RWPE2 (cell line): ENCODE measurements at regions not wholly inside any gene's neighbourhood (a gene's known extent, or its start where the extent isn't known, plus 50 kb on each side); places are given as distances from the start of the nearest gene placed in this dataset.
"Not testable (repeated sequence)": the region's sequence is repeated elsewhere in the genome, so short reads cannot be mapped to it uniquely, and the experiment has no call there.

Experiments used
- ATAC-seq: fragments of 200-7000 bp; cut with Tn5 transposase; 3 replicates; pipeline ENCODE4 v1.9.1; 2021; ENCODE audit warnings: low read depth
- DNase-seq: peaks from one replicate; pipeline ENCODE4 v3.0.0-alpha.2; 2020; ENCODE audit warnings: low spot score
- H3K27ac ChIP-seq: fragments of 450-650 bp; 2 replicates; pipeline ENCODE4 v1.5.1; 2017; ENCODE audit warnings: mild to moderate bottlenecking; ENCODE audit not compliant: poor library complexity, severe bottlenecking
- H3K27me3 ChIP-seq: fragments of 250-450 bp; sonication (Bioruptor Pico); 2 replicates; pipeline ENCODE4 v1.5.1; 2021; ENCODE audit warnings: mild to moderate bottlenecking, moderate library complexity; ENCODE audit not compliant: insufficient read depth, poor library complexity, severe bottlenecking
- H3K36me3 ChIP-seq: fragments of 250-450 bp; sonication (Bioruptor Pico); 2 replicates; pipeline ENCODE4 v1.5.1; 2020; ENCODE audit warnings: low read depth, mild to moderate bottlenecking, moderate library complexity
- H3K4me1 ChIP-seq: fragments of 250-450 bp; sonication (Bioruptor Pico); 2 replicates; pipeline ENCODE4 v1.5.1; 2021; ENCODE audit warnings: mild to moderate bottlenecking, moderate library complexity; ENCODE audit not compliant: insufficient read depth, poor library complexity, severe bottlenecking
- H3K4me3 ChIP-seq: fragments of 250-450 bp; sonication (Bioruptor Pico); 2 replicates; pipeline ENCODE4 v1.5.1; 2021; ENCODE audit warnings: mild to moderate bottlenecking, moderate library complexity; ENCODE audit not compliant: severe bottlenecking
- H3K9me3 ChIP-seq: fragments of 250-450 bp; sonication (Bioruptor Pico); 2 replicates; pipeline ENCODE4 v1.5.1; 2021; ENCODE audit warnings: mild to moderate bottlenecking, moderate library complexity; ENCODE audit not compliant: severe bottlenecking
- CTCF ChIP-seq: fragments of 450-650 bp; IDR thresholded peaks from one replicate; pipeline ENCODE4 v1.5.1; 2017; ENCODE audit warnings: mild to moderate bottlenecking, moderate library complexity; ENCODE audit not compliant: poor library complexity, severe bottlenecking

- H3K36me3 ChIP-seq, result no peaks in the 10 kb centered on the region
- ATAC-seq (no peak), DNase-seq (no peak)
- H3K4me1 ChIP-seq, result no peaks in the 10 kb centered on the region
- H3K9me3 ChIP-seq, result no peaks in the 10 kb centered on the region
- no peak for TF ChIP-seq CTCF
- no peak overlapping the region for H3K27ac ChIP-seq
- peaks cover 2% of the 10 kb centered on the region for H3K27me3 ChIP-seq
- no peak overlapping the region for H3K4me3 ChIP-seq
Observed at GRCh38 chr6:100057941-100058340, 63.9 kb upstream of the MCHR2 start.

GRCh38 chr6:100050550-100050949, 56.5 kb upstream of the MCHR2 start:
- TF ChIP-seq CTCF, result no peak

GRCh38 chr6:100043961-100044360, 49.9 kb upstream of the MCHR2 start:
- not testable (repeated sequence) for H3K4me3 ChIP-seq, H3K36me3 ChIP-seq, H3K4me1 ChIP-seq, ATAC-seq, H3K27ac ChIP-seq, H3K9me3 ChIP-seq, DNase-seq, H3K27me3 ChIP-seq

More at GRCh38 chr6:100050550-100050949, 56.5 kb upstream of the MCHR2 start:
- H3K36me3 ChIP-seq, result no peaks in the 10 kb centered on the region
- H3K27ac ChIP-seq, result no peak overlapping the region
- DNase-seq, result no peak
- no peaks in the 10 kb centered on the region for H3K9me3 ChIP-seq
- no peak for ATAC-seq
- H3K4me1 ChIP-seq, result no peaks in the 10 kb centered on the region
- H3K4me3 ChIP-seq, result no peak overlapping the region
- no peaks in the 10 kb centered on the region for H3K27me3 ChIP-seq
